ENCODE measurements at regions not wholly inside any gene's neighbourhood (a gene's known extent, or its start where the extent isn't known, plus 50 kb on each side); places are given as distances from the start of the nearest gene placed in this dataset.

GRCh38 chr7:52287698-52288097 lies 747.7 kb upstream of the POM121L12 start:
- TF ChIP-seq, protein P1, sequence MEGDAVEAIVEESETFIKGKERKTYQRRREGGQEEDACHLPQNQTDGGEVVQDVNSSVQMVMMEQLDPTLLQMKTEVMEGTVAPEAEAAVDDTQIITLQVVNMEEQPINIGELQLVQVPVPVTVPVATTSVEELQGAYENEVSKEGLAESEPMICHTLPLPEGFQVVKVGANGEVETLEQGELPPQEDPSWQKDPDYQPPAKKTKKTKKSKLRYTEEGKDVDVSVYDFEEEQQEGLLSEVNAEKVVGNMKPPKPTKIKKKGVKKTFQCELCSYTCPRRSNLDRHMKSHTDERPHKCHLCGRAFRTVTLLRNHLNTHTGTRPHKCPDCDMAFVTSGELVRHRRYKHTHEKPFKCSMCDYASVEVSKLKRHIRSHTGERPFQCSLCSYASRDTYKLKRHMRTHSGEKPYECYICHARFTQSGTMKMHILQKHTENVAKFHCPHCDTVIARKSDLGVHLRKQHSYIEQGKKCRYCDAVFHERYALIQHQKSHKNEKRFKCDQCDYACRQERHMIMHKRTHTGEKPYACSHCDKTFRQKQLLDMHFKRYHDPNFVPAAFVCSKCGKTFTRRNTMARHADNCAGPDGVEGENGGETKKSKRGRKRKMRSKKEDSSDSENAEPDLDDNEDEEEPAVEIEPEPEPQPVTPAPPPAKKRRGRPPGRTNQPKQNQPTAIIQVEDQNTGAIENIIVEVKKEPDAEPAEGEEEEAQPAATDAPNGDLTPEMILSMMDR (IDR thresholded peaks at IDR 0.05), result no peak
- Mint-ChIP-seq H3K4me3 (no peak overlapping the region), H3K27me3 (no peaks in the 10 kb centered on the region), H3K36me3 (ENCODE audit: low read depth) (no peaks in the 10 kb centered on the region), H3K9me3 (peaks cover 7% of the 10 kb centered on the region), H3K27ac (no peak overlapping the region), H3K4me1 (no peaks in the 10 kb centered on the region)
- DNase-seq (no peak), ATAC-seq (ENCODE audit: low read depth) (no peak)
- CTCF ChIA-PET, result no interaction called here
- POLR2A ChIA-PET, result no interaction called here
- intact Hi-C loops (cut with micrococcal nuclease), result no loop called here

- ChIA-PET CTCF (no interaction called here), POLR2A (no interaction called here)
- DNase-seq (no peak), ATAC-seq (ENCODE audit: low read depth) (no peak)
- H3K27me3 Mint-ChIP-seq, result no peaks in the 10 kb centered on the region
- peaks cover 12% of the 10 kb centered on the region for H3K9me3 Mint-ChIP-seq
- H3K4me3 Mint-ChIP-seq, result no peak overlapping the region
- intact Hi-C loops (cut with micrococcal nuclease), result no loop called here
- H3K27ac Mint-ChIP-seq, result no peak overlapping the region
- no peaks in the 10 kb centered on the region for H3K4me1 Mint-ChIP-seq
- no peaks in the 10 kb centered on the region for H3K36me3 Mint-ChIP-seq (ENCODE audit: low read depth)
- TF ChIP-seq, protein P1 (IDR thresholded peaks at IDR 0.05), result no peak
These were observed 749.7 kb upstream of the POM121L12 start for GRCh38 chr7:52285689-52286088.

DNA sequence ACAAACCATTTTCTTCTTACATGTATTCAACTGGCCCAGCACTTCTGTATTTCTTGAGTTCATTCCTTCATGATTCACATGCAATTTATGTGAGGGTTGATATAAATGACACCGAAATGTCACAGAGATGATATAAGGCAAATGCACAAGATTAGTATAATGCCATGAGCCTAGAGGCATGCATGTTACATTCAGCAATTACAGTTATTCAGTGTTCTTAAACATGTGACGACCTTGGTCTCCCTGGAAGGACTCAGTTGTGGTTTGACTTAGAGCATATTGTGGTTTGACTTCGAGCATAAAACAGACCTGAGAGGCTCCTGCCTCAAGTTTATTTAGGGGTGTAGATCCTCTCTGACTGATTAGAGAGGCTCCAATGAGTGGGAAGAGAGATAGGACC lies 752.1 kb upstream of the POM121L12 start:
- ChIA-PET CTCF (no interaction called here), POLR2A (no interaction called here)
- DNase-seq (no peak), ATAC-seq (ENCODE audit: low read depth) (no peak)
- Mint-ChIP-seq H3K27me3 (no peaks in the 10 kb centered on the region), H3K9me3 (peaks cover 20% of the 10 kb centered on the region), H3K4me1 (no peaks in the 10 kb centered on the region), H3K4me3 (no peak overlapping the region), H3K27ac (no peak overlapping the region), H3K36me3 (ENCODE audit: low read depth) (no peaks in the 10 kb centered on the region)
- TF ChIP-seq, protein P1 (IDR thresholded peaks at IDR 0.05), result no peak
- intact Hi-C loops (cut with micrococcal nuclease), result no loop called here

GRCh38 chr7:52273685-52274610 lies 761.5 kb upstream of the POM121L12 start:
- TF ChIP-seq, protein P1 (IDR thresholded peaks at IDR 0.05), result no peak
- ATAC-seq (ENCODE audit: low read depth) (no peak), DNase-seq (no peak)
- intact Hi-C loops (cut with micrococcal nuclease), result no loop called here
- Mint-ChIP-seq H3K27ac (no peak overlapping the region), H3K27me3 (no peaks in the 10 kb centered on the region), H3K4me3 (no peak overlapping the region), H3K36me3 (ENCODE audit: low read depth) (no peaks in the 10 kb centered on the region), H3K4me1 (no peaks in the 10 kb centered on the region), H3K9me3 (peaks cover 9% of the 10 kb centered on the region)
- ChIA-PET POLR2A (no interaction called here), CTCF (no interaction called here)

- Mint-ChIP-seq H3K4me3 (no peak overlapping the region), H3K9me3 (peaks cover 5% of the 10 kb centered on the region), H3K4me1 (no peaks in the 10 kb centered on the region), H3K27ac (no peak overlapping the region), H3K27me3 (no peaks in the 10 kb centered on the region), H3K36me3 (ENCODE audit: low read depth) (no peaks in the 10 kb centered on the region)
- ATAC-seq (ENCODE audit: low read depth) (no peak), DNase-seq (no peak)
- ChIA-PET POLR2A (no interaction called here), CTCF (no interaction called here)
- TF ChIP-seq, protein P1 (IDR thresholded peaks at IDR 0.05), result no peak
- intact Hi-C loops (cut with micrococcal nuclease), result no loop called here
These were observed 763.7 kb upstream of the POM121L12 start for GRCh38 chr7:52271703-52272102.

All from activated B cell treated with CpG ODN at 0.5 μM for 24 hours (primary cell).